GM18873 (cell line): ENCODE measurements at regions not wholly inside any gene's neighbourhood (a gene's known extent, or its start where the extent isn't known, plus 50 kb on each side); places are given as distances from the start of the nearest gene placed in this dataset.

Experiments used
- ATAC-seq: cut with Tn5 transposase; IDR thresholded peaks from one replicate; pipeline ENCODE4 v1.9.1; 2021; ENCODE audit warnings: mild to moderate bottlenecking, moderate library complexity, moderate number of reproducible peaks; ENCODE audit not compliant: unreplicated experiment, low FRiP score

GRCh38 chr4:96295143-96295741 lies 455.3 kb downstream of the PDHA2 start:
- no peak for ATAC-seq

- ATAC-seq = no peak
These were observed 461.8 kb downstream of the PDHA2 start for GRCh38 chr4:96301715-96302114.

GRCh38 chr4:96305030-96305429 lies 465.1 kb downstream of the PDHA2 start:
- no peak for ATAC-seq

- no peak for ATAC-seq
These were observed 472.3 kb downstream of the PDHA2 start for GRCh38 chr4:96312046-96312685.

GRCh38 chr4:96315815-96316214 lies 475.9 kb downstream of the PDHA2 start:
- no peak for ATAC-seq

- no peak for ATAC-seq
These were observed 476.9 kb downstream of the PDHA2 start for GRCh38 chr4:96316776-96317175.

- no peak for ATAC-seq
These were observed 478.0 kb downstream of the PDHA2 start for GRCh38 chr4:96317891-96318290.

GRCh38 chr4:96326846-96327245 lies 487.0 kb downstream of the PDHA2 start:
- ATAC-seq = no peak

GRCh38 chr4:96342196-96342595 lies 502.3 kb downstream of the PDHA2 start:
- ATAC-seq = no peak

- no peak for ATAC-seq
These were observed 503.0 kb downstream of the PDHA2 start for GRCh38 chr4:96342790-96343455.

- ATAC-seq = no peak
These were observed 503.9 kb downstream of the PDHA2 start for GRCh38 chr4:96343836-96344235.

GRCh38 chr4:96347582-96347981 lies 507.7 kb downstream of the PDHA2 start:
- ATAC-seq = no peak

- no peak for ATAC-seq
These were observed 512.2 kb downstream of the PDHA2 start for GRCh38 chr4:96352051-96352517.

GRCh38 chr4:96354036-96354712 lies 514.3 kb downstream of the PDHA2 start:
- ATAC-seq = no peak

GRCh38 chr4:96355414-96355813 lies 515.5 kb downstream of the PDHA2 start:
- no peak for ATAC-seq

GRCh38 chr4:96356591-96357370 lies 516.9 kb downstream of the PDHA2 start:
- no peak for ATAC-seq

- no peak for ATAC-seq
These were observed 526.7 kb downstream of the PDHA2 start for GRCh38 chr4:96366632-96367031.

GRCh38 chr4:96375367-96375766 lies 535.5 kb downstream of the PDHA2 start:
- ATAC-seq = no peak

GRCh38 chr4:96379524-96379923 lies 539.6 kb downstream of the PDHA2 start:
- ATAC-seq = no peak

GRCh38 chr4:96380106-96380505 lies 540.2 kb downstream of the PDHA2 start:
- ATAC-seq = no peak
